Liver (tissue), 3 donors: ENCODE measurements at regions not wholly inside any gene's neighbourhood (a gene's known extent, or its start where the extent isn't known, plus 50 kb on each side); places are given as distances from the start of the nearest gene placed in this dataset.

Experiments used
- FOXA1 ChIP-seq: IDR thresholded peaks from 2 replicates; pipeline ENCODE4 v1.6.1; 2016; ENCODE audit warnings: antibody characterized with exemption
- GABPA ChIP-seq, 2 donors: IDR thresholded peaks in 1 of 2; conservative IDR thresholded peaks in 1 of 2; 2 replicates each; pipeline ENCODE4 v1.6.1; 2016; ENCODE audit warnings: antibody characterized with exemption in 2 of 2, mild to moderate bottlenecking in 1 of 2, moderate library complexity in 1 of 2
- TAF1 ChIP-seq: conservative IDR thresholded peaks from 2 replicates; pipeline ENCODE4 v1.6.1; 2016; ENCODE audit warnings: antibody characterized with exemption, mild to moderate bottlenecking
- YY1 ChIP-seq: IDR thresholded peaks from 2 replicates; pipeline ENCODE4 v1.6.1; 2016; ENCODE audit warnings: antibody characterized with exemption, mild to moderate bottlenecking
- TF ChIP-seq, protein P1 (sequence below): fragments of 150-350 bp; IDR thresholded peaks from 2 replicates; pipeline ENCODE4 v1.5.1; 2017; ENCODE audit warnings: improper control_type of control experiment, low read depth, low read length; ENCODE audit not compliant: missing input control
- TF ChIP-seq, protein P2 (sequence below): IDR thresholded peaks from 2 replicates; pipeline ENCODE4 v1.6.1; 2016; ENCODE audit warnings: antibody characterized with exemption, mild to moderate bottlenecking
- TF ChIP-seq, protein P3 (sequence below): IDR thresholded peaks from 2 replicates; pipeline ENCODE4 v1.6.1; 2016; ENCODE audit warnings: antibody characterized with exemption
- donor health status: healthy.
- donor health status: healthy.

GRCh38 chr14:26729851-26730250 lies 132.0 kb upstream of the NOVA1 start:
- TF ChIP-seq, protein P1, sequence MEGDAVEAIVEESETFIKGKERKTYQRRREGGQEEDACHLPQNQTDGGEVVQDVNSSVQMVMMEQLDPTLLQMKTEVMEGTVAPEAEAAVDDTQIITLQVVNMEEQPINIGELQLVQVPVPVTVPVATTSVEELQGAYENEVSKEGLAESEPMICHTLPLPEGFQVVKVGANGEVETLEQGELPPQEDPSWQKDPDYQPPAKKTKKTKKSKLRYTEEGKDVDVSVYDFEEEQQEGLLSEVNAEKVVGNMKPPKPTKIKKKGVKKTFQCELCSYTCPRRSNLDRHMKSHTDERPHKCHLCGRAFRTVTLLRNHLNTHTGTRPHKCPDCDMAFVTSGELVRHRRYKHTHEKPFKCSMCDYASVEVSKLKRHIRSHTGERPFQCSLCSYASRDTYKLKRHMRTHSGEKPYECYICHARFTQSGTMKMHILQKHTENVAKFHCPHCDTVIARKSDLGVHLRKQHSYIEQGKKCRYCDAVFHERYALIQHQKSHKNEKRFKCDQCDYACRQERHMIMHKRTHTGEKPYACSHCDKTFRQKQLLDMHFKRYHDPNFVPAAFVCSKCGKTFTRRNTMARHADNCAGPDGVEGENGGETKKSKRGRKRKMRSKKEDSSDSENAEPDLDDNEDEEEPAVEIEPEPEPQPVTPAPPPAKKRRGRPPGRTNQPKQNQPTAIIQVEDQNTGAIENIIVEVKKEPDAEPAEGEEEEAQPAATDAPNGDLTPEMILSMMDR = no peak
- TF ChIP-seq FOXA1 = no peak
- TF ChIP-seq, protein P2, sequence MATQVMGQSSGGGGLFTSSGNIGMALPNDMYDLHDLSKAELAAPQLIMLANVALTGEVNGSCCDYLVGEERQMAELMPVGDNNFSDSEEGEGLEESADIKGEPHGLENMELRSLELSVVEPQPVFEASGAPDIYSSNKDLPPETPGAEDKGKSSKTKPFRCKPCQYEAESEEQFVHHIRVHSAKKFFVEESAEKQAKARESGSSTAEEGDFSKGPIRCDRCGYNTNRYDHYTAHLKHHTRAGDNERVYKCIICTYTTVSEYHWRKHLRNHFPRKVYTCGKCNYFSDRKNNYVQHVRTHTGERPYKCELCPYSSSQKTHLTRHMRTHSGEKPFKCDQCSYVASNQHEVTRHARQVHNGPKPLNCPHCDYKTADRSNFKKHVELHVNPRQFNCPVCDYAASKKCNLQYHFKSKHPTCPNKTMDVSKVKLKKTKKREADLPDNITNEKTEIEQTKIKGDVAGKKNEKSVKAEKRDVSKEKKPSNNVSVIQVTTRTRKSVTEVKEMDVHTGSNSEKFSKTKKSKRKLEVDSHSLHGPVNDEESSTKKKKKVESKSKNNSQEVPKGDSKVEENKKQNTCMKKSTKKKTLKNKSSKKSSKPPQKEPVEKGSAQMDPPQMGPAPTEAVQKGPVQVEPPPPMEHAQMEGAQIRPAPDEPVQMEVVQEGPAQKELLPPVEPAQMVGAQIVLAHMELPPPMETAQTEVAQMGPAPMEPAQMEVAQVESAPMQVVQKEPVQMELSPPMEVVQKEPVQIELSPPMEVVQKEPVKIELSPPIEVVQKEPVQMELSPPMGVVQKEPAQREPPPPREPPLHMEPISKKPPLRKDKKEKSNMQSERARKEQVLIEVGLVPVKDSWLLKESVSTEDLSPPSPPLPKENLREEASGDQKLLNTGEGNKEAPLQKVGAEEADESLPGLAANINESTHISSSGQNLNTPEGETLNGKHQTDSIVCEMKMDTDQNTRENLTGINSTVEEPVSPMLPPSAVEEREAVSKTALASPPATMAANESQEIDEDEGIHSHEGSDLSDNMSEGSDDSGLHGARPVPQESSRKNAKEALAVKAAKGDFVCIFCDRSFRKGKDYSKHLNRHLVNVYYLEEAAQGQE = no peak
- TF ChIP-seq, protein P3, sequence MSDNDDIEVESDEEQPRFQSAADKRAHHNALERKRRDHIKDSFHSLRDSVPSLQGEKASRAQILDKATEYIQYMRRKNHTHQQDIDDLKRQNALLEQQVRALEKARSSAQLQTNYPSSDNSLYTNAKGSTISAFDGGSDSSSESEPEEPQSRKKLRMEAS = no peak
- no peak for TF ChIP-seq YY1
- no peak for TF ChIP-seq TAF1
- no peak for TF ChIP-seq GABPA (IDR thresholded peaks at IDR 0.05 in 1 of 2, conservative IDR thresholded peaks at IDR 0.05 in 1 of 2)
